Transverse colon (tissue), 4 donors: ENCODE measurements at regions not wholly inside any gene's neighbourhood (a gene's known extent, or its start where the extent isn't known, plus 50 kb on each side); places are given as distances from the start of the nearest gene placed in this dataset.

ENCODE experiments used
- DNase-seq: peaks from one replicate; pipeline ENCODE4 v3.0.0-alpha.2; 2019
- H3K27ac ChIP-seq, 4 donors: fragments of 200-600 bp; sonication (generic); 2 replicates each; pipeline ENCODE4 v1.5.1; 2016 to 2018; ENCODE audit warnings: inconsistent platforms in 4 of 4
- H3K27me3 ChIP-seq: fragments of 200-600 bp; sonication (generic); 2 replicates; pipeline ENCODE4 v1.5.1; 2017; ENCODE audit warnings: inconsistent platforms
- H3K36me3 ChIP-seq, 4 donors: fragments of 200-600 bp; sonication (generic); 2 replicates each; pipeline ENCODE4 v1.5.1; 2017 to 2019; ENCODE audit warnings: inconsistent platforms in 4 of 4
- H3K4me1 ChIP-seq, 4 donors: fragments of 200-600 bp; sonication (generic); 2 replicates each; pipeline ENCODE4 v1.5.1; 2017 to 2020; ENCODE audit warnings: inconsistent platforms in 4 of 4
- H3K4me3 ChIP-seq, 4 donors: fragments of 200-600 bp; sonication (generic); 1 replicate in 1 of 4; 2 replicates in 3 of 4; pipeline versions ENCODE4 v1.5.1 to v1.6.1; 2017 to 2019; ENCODE audit warnings: inconsistent platforms in 4 of 4
- H3K9me3 ChIP-seq, 2 donors: fragments of 200-600 bp; sonication (generic); 2 replicates each; pipeline ENCODE4 v1.5.1; 2017 to 2019; ENCODE audit warnings: inconsistent platforms in 2 of 2
- EP300 ChIP-seq: sonication (generic); formaldehyde crosslinking; IDR thresholded peaks from one replicate; pipeline ENCODE4 v1.6.1; 2017; ENCODE audit warnings: antibody characterized with exemption, low read depth
- POLR2A ChIP-seq: fragments of 450-650 bp; IDR thresholded peaks from one replicate; pipeline ENCODE4 v1.6.1; 2016; ENCODE audit warnings: antibody characterized with exemption, mild to moderate bottlenecking, moderate library complexity
- POLR2AphosphoS5 ChIP-seq, 3 donors: sonication (generic); formaldehyde crosslinking; IDR thresholded peaks; one replicate each; pipeline ENCODE4 v1.6.1; 2016; ENCODE audit warnings: antibody characterized with exemption in 3 of 3
- WGBS, 2 donors: methylation state at CpG; one replicate each; pipeline ENCODE4 v1.1.5; 2018; ENCODE audit warnings: low coverage in 1 of 2; 5-methylcytosine and 5-hydroxymethylcytosine counted together
- in situ Hi-C, 4 donors: fragments of 200-750 bp; cut with MboI; loops; one replicate each; pipeline versions ENCODE4 v1.15.0 to v1.15.1; 2017; ENCODE audit warnings: low sequenced_read_pairs in 3 of 4, low pct_ligation_motif_present in 1 of 4, low pct_unique_long_range_greater_than_20kb in 1 of 4
- intact Hi-C: fragments of 100-400 bp; cut with DNase I; formaldehyde crosslinking; loops from one replicate; pipeline ENCODE4 v1.15.1; 2023; ENCODE audit warnings: low total_unique reads
- TF ChIP-seq, protein P1 (sequence below), 5 experiments: fragments of 200-600 bp in 3 of 5; fragments of 450-650 bp in 2 of 5; sonication (generic) in 3 of 5; IDR thresholded peaks; 1 replicate in 2 of 5; 2 replicates in 3 of 5; pipeline ENCODE4 v1.5.1; 2016 to 2017; ENCODE audit warnings: antibody characterized with exemption in 5 of 5, inconsistent platforms in 3 of 5, mild to moderate bottlenecking in 2 of 5, moderate library complexity in 1 of 5

DNA sequence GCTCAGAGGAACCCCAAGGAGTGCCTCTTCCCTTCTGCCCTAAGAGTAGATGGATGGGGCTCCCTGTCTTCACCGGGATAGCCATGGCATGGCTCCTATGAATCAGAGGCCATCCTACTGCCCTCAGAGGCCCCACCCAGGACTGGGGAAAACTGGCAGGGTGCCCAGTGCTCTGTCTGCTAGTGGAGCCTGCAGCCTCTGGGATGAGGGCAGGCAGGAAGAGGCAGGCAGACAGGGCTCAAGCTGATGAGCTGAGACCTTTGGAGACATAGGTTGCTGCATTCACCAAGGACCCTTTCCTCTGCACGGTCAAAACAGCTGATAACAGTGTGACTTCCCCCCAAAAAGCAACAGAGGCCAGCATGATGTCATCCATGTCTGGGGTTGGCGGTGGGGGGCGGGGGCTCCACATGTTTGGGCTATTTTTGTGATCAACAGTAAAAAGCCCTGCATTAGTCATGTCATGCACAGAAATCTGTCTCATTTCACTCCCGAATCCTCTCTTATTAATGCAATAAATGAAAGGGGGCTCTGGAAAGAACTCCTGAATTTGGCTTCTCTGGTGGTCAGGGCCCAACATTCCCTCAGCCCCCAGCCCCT lies 207.6 kb upstream of the MAMLD1 start:
- Histone ChIP-seq H3K27ac (no peak overlapping the region), H3K27me3 (no peaks in the 10 kb centered on the region), H3K4me1 (no peaks in the 10 kb centered on the region), H3K36me3 (no peaks in the 10 kb centered on the region), H3K9me3 (no peaks in the 10 kb centered on the region), H3K4me3 (no peak overlapping the region)
- 60% methylated on average over 5 of the region's 5 CpGs; no CpG with 5 or more reads in 1 of the 2 donors for WGBS, 2 donors
- in situ Hi-C loops: no loop called here
- no peak for TF ChIP-seq EP300
- TF ChIP-seq POLR2A: no peak
- TF ChIP-seq, protein P1, sequence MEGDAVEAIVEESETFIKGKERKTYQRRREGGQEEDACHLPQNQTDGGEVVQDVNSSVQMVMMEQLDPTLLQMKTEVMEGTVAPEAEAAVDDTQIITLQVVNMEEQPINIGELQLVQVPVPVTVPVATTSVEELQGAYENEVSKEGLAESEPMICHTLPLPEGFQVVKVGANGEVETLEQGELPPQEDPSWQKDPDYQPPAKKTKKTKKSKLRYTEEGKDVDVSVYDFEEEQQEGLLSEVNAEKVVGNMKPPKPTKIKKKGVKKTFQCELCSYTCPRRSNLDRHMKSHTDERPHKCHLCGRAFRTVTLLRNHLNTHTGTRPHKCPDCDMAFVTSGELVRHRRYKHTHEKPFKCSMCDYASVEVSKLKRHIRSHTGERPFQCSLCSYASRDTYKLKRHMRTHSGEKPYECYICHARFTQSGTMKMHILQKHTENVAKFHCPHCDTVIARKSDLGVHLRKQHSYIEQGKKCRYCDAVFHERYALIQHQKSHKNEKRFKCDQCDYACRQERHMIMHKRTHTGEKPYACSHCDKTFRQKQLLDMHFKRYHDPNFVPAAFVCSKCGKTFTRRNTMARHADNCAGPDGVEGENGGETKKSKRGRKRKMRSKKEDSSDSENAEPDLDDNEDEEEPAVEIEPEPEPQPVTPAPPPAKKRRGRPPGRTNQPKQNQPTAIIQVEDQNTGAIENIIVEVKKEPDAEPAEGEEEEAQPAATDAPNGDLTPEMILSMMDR (IDR thresholded peaks at IDR 0.05): no peak
- no peak for TF ChIP-seq POLR2AphosphoS5 (IDR thresholded peaks at IDR 0.05)
- intact Hi-C loops: no loop called here
- peak; percentile 40 for DNase-seq

DNA sequence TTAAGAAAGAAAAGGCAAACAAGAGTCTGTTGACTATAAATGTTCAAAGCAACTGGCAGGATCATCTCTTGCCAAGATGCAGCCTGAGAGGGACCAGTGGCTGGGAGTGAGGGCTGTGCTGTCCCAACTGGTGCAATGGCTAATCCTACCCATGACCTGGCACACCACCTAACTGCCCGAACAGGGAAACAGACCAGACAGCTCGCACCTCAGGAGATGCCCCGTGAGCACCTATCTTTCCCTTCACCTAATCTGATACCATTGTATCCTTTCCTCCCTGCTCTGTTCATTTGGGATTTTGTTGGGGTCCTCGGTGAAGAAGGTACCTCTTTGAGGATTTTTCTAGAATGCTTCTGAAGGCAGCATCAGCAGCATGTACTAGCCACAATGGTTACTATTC lies 206.5 kb upstream of the MAMLD1 start:
- WGBS, 2 donors: 79% methylated on average over 4 of the region's 4 CpGs; no CpG with 5 or more reads in 1 of the 2 donors
- Histone ChIP-seq H3K4me1 (no peaks in the 10 kb centered on the region), H3K36me3 (no peaks in the 10 kb centered on the region), H3K4me3 (no peak overlapping the region), H3K27me3 (no peaks in the 10 kb centered on the region), H3K27ac (no peak overlapping the region), H3K9me3 (no peaks in the 10 kb centered on the region)
- in situ Hi-C loops: no loop called here
- intact Hi-C loops: no loop called here
- no peak for DNase-seq
- TF ChIP-seq EP300 (no peak), POLR2AphosphoS5 (IDR thresholded peaks at IDR 0.05) (no peak)
- TF ChIP-seq, protein P1 (IDR thresholded peaks at IDR 0.05): no peak

- 42% methylated on average over 2 of the region's 2 CpGs; no CpG with 5 or more reads in 1 of the 2 donors for WGBS, 2 donors
- no peak overlapping the region for H3K27ac ChIP-seq
- no peak for DNase-seq
- H3K4me3 ChIP-seq: no peak overlapping the region
- in situ Hi-C loops: no loop called here
- H3K36me3 ChIP-seq: no peaks in the 10 kb centered on the region
- intact Hi-C loops: no loop called here
- H3K4me1 ChIP-seq: no peaks in the 10 kb centered on the region
- no peaks in the 10 kb centered on the region for H3K27me3 ChIP-seq
- no peaks in the 10 kb centered on the region for H3K9me3 ChIP-seq
- TF ChIP-seq POLR2A (no peak), EP300 (no peak), POLR2AphosphoS5 (IDR thresholded peaks at IDR 0.05) (no peak)
- TF ChIP-seq, protein P1 (IDR thresholded peaks at IDR 0.05): no peak
Observed at GRCh38 chrX:150157291-150157690, 205.8 kb upstream of the MAMLD1 start.

DNA sequence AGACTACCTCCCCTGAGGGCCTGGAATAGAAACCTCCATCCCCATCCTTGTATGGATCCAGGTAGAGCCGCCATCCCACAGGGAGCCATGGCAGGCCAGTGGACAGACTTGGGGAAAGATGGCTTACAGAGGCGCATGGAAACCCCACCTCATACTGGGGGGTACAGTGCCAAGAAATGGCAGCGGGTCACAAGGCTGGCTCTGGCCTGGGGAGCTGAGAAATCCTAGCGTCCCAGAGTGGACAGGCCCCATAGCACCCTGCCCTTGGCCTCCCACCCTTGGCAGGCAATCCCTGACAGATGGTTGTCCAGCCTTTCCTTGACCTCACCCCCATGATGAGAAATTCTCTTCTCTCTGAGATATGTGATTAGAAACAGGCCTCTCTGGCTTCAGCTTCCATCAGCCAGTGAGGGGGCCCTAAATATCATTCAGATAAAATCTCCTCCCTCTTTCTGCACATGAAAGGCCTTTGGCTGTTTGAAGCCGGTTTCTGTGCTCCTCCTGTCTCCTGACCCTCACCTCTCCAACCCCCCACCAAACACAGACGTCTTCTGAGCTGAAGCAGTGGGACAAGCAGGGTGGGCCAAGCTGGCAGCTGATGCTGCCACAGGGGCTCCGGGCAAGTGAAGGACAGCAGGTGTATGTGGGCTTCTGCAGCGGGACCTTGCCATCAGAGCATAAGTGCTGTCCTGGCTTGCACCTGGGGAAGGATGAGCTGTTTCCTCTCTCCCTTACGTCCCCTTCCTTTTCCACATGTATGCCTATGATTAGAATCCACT lies 204.4 kb upstream of the MAMLD1 start:
- in situ Hi-C loops: no loop called here
- H3K9me3 ChIP-seq: no peaks in the 10 kb centered on the region
- TF ChIP-seq EP300 (no peak), POLR2A (no peak), POLR2AphosphoS5 (IDR thresholded peaks at IDR 0.05) (no peak)
- TF ChIP-seq, protein P1 (IDR thresholded peaks at IDR 0.05): no peak
- no peak overlapping the region for H3K4me3 ChIP-seq
- H3K4me1 ChIP-seq: no peaks in the 10 kb centered on the region
- DNase-seq: no peak
- no peaks in the 10 kb centered on the region for H3K36me3 ChIP-seq
- intact Hi-C loops: no loop called here
- WGBS, 2 donors: 84% methylated on average over 8 of the region's 9 CpGs; no CpG with 5 or more reads in 1 of the 2 donors
- no peak overlapping the region for H3K27ac ChIP-seq
- H3K27me3 ChIP-seq: no peaks in the 10 kb centered on the region
